ENCODE measurements at regions not wholly inside any gene's neighbourhood (a gene's known extent, or its start where the extent isn't known, plus 50 kb on each side); places are given as distances from the start of the nearest gene placed in this dataset.

GRCh38 chr5:155295111-155295510 is 281.6 kb downstream of the KIF4B start:
- no peak for DNase-seq

- DNase-seq: no peak
These were observed 285.9 kb downstream of the KIF4B start for GRCh38 chr5:155299386-155300005.

DNA sequence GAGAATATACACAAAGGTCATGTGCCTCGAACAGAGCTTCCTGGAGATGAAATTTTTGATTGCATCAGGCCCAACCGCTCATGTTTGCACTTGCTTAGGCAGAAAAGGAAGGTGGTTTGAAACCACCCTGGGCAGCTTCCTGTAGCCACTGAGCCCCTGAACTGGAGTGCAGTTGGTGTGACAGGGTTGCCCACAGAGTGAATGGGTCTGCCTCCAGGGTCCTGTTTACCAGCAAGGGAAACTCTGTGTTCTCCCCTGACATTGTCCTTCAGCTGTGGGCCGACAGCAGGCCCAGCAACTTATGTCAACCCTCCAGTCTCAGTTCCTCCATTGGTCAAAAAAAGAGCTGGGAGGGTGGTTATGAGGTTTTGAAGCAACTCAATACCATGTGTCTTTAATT is 289.6 kb downstream of the KIF4B start:
- DNase-seq: no peak

DNA sequence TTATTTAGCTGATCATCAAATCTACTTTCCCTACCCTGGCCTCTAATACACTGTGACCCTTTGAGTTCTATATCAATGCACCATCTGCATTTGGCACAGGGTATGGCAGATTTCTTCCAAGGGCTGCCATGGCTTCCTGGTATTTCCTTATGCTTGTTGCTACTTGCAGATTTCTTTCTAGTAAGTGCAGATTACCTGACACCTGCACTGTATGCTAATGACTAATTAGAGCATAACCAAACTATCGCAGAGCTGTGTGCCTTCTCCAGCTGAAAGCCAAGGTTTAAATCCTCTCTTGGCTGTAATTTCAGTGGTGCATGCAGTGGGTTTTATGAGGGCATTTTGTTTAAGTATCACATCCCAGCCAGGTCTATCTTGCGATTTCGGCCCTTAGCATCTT is 293.7 kb downstream of the KIF4B start:
- no peak for DNase-seq

GRCh38 chr5:155308289-155308688 is 294.7 kb downstream of the KIF4B start:
- DNase-seq: no peak

DNA sequence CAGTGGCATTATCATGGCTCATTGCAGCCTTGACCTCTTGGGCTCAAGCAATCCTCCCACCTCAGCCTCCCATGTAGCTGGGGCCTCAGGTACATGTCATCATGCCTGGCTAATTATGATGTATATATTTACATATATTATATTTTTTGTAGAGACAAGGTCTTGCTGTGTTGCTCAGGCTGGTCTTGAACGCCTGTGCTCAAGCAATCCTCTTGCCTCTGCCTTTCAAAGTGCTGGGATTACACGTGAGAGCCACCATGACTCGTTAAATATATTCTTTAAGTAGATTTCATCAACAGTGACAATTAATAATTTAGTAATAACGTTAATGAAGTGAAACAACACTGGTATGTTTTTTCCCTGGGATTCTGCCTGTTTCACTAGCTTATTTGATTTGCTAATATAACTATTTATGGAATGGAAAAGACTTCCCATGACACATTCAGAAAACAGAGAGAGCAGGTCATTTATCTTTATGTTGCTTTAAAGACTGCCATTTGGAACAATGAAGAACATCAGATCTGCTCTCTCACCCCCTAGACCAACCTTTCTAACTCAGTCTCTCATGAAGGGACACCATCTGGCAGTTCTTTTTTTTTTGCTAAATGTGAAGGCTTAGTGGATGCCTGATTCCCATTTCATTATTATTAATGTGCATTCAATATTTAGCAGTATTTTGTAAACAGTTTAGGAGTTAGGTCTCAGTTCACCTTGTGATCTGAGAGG is 295.6 kb downstream of the KIF4B start:
- no peak for DNase-seq

- no peak for DNase-seq
These were observed 298.2 kb downstream of the KIF4B start for GRCh38 chr5:155311721-155312120.

- DNase-seq: no peak
These were observed 300.0 kb downstream of the KIF4B start for GRCh38 chr5:155313518-155313917.

GRCh38 chr5:155316070-155316714 is 302.6 kb downstream of the KIF4B start:
- DNase-seq: no peak

DNA sequence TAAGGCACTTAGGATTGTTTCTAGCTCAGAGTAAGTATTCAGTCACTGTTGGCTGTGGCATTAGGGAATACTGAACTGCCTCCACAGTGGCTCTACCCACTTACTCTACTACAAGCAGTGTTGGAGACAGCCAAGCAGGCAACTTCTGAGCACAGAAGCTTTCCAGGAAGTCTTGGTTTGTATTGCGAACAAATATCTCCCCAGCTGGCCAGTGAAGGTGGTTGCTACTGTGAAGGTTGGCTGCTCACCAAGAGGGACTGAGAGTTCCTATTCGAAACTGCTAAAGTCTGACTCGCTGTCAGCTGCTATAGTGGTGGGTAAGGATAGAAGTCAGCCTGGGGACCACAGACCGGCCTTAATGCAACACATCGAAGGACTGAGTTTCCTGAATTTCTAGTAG is 319.1 kb downstream of the KIF4B start:
- no peak for DNase-seq

DNA sequence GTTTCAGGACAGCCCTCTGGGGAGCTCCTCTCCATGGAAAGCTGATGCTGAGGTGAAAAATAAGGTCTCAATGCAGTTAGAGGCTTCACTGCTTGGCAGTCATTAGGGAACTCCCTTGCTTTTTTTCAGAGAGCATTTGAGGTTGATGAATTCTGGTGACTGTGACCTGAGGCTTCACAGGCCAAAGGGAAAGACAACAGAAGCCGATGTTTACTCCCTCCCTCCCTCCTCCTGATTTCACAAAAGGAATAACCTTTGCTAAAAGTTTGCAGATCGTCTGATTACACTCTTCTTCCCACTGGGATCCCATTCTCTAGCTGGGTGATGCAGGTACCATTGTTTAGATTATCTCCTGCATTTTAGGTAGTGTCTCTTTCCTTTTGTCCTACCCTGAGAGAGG is 329.4 kb downstream of the KIF4B start:
- no peak for DNase-seq

DNA sequence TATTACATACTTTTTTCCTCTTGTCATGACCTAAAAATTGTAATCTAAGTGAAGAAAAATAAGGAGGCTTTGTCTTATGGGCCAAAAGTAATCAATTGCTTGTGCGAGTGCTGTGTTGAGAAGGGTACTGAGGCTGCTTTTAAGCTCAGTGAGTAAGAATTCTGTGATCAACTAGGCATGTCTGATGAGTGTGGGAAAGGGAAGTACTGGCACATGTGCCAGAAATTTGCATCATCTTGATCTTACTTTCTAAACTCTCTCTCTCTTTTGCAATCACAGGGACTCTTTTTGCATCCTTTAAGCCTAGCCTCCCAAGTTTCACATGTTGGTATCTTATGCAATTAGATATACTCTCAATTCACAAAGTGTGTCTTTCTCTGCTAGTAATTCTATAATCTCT is 329.9 kb downstream of the KIF4B start:
- no peak for DNase-seq

GRCh38 chr5:155353231-155353630 is 339.7 kb downstream of the KIF4B start:
- no peak for DNase-seq

GRCh38 chr5:155366096-155366495 is 352.5 kb downstream of the KIF4B start:
- no peak for DNase-seq

- DNase-seq: no peak
These were observed 354.3 kb downstream of the KIF4B start for GRCh38 chr5:155367841-155368240.

GRCh38 chr5:155368490-155368889 is 354.9 kb downstream of the KIF4B start:
- no peak for DNase-seq

GRCh38 chr5:155380480-155380879 is 366.9 kb downstream of the KIF4B start:
- no peak for DNase-seq

GRCh38 chr5:155381654-155382053 is 368.1 kb downstream of the KIF4B start:
- no peak for DNase-seq

DNA sequence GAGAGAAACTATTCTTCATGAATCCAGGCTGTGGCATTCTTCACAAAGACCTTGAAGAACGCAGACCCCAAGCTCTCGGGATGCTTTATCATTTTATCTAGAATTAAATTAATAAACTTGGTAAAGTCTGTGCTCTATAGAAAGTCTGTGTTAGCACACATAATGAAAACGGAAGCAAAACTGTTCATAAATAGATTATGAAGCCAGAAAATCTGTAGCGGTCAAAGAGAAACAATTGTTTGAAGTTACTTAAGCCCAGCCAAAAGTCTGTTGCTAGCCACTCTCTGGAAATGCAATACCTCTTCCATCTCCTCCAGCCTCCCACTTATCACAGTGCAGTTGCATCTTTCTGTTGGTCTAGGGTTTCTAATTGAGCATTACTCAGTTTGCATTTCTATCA is 375.9 kb downstream of the KIF4B start:
- no peak for DNase-seq

DNA sequence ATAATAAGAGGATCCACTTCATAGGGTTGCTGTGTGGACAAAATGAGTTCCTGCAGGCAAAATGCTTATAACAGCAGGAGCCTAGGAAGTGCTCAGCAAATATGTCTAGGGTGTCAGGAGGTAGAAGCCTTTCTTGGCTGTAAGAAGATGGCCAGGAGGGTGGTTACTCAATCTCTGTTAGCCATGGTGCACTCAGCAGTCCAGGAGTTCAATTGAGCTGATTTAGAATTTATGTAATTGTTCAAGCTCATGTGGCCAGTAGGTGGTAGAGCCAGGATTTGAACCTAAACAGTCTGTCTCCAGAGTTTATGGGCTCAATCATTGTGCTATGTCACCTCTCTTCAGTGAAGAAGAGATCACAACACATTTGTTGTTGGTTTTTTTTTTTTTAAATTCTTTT is 381.2 kb downstream of the KIF4B start:
- DNase-seq: no peak

DNA sequence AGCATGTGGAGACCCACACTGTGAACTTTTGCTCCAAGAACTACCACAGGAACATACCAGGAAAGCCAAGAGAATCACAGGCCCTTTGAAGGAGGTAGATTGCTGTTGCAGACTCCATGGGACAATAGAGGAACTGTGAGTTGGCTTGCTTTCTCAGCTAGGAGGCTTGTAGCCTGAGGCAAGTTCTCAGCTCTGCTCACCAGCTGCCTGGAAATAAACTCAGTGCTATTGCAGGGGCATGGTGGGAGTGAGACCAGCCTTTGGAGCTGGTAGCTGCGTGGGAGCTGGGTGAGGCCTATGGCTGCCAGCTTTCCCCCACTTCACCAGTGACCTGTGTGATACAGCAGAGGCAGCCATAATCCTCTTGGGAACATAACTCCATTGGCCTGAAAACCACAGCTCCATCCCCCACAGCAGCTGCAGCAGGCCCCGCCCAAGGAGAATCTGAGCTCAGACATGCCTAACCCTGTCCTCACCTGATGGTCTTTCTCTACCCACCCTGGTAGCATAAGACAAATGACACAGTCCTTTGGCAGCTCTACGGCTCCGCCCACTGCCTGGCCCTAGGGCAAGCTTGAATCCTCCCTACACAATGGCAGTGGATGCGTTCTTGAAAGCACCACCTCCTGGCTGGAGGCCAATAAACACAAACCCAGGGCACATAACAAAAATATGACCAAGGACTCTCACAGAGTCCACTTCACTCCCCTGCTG is 389.5 kb downstream of the KIF4B start:
- DNase-seq: no peak

- DNase-seq: no peak
These were observed 393.3 kb downstream of the KIF4B start for GRCh38 chr5:155406815-155407214.

- no peak for DNase-seq
These were observed 394.9 kb downstream of the KIF4B start for GRCh38 chr5:155408465-155408864.

Measured in left kidney (tissue), 1 donor.